ENCODE measurements at regions not wholly inside any gene's neighbourhood (a gene's known extent, or its start where the extent isn't known, plus 50 kb on each side); places are given as distances from the start of the nearest gene placed in this dataset.

DNA sequence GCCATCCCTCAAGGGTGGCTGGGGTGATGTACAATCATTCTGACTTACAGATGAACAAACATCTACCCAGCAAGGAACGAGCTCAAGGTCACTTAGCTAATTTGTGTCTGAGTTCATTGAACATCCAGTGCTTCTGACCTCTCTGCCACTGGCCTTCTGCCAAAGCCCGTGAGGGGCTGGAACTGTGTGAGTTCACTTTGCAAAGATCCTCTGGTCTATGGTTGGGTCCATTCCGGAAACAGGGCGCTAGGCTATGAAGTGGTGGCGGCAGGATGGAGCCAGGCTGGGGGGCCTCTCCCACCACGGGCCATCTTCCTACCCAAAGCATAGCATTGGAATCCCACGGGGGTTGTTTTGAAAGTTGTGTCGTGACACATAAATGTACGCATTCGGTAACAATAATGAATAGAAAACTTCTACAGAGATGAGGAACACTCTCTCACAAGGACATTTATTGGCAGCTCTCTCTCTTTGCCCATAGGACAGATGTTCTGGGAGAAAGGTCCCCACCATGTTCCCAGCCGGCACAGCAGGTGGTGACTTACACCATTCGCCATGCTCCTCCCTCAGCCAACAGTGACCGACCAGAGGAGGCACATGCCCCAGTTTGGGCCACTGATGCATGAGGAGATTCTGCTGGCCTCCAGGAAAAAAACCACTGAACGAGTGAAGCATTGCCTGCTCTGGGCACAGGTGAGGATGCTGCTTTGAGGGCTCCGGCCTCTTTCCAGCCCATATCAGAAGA is 214.7 kb upstream of the CHRNA7 start:
- H3K36me3 Mint-ChIP-seq (ENCODE audit: low read depth), result no peaks in the 10 kb centered on the region
- no peaks in the 10 kb centered on the region for H3K27me3 Mint-ChIP-seq
- H3K27ac Mint-ChIP-seq, result no peak overlapping the region
- H3K9me3 Mint-ChIP-seq, result no peaks in the 10 kb centered on the region
- H3K4me1 Mint-ChIP-seq, result no peaks in the 10 kb centered on the region
- DNase-seq (no peak), ATAC-seq (no peak)
- no peak overlapping the region for H3K4me3 Mint-ChIP-seq

- H3K27ac Mint-ChIP-seq, result no peak overlapping the region
- no peaks in the 10 kb centered on the region for H3K36me3 Mint-ChIP-seq (ENCODE audit: low read depth)
- DNase-seq, result no peak
- no peaks in the 10 kb centered on the region for H3K9me3 Mint-ChIP-seq
- no peak for ATAC-seq
- no peak overlapping the region for H3K4me3 Mint-ChIP-seq
- peaks cover 7% of the 10 kb centered on the region for H3K27me3 Mint-ChIP-seq
- no peaks in the 10 kb centered on the region for H3K4me1 Mint-ChIP-seq
These were observed 207.9 kb upstream of the CHRNA7 start for GRCh38 chr15:31822463-31822862.

DNA sequence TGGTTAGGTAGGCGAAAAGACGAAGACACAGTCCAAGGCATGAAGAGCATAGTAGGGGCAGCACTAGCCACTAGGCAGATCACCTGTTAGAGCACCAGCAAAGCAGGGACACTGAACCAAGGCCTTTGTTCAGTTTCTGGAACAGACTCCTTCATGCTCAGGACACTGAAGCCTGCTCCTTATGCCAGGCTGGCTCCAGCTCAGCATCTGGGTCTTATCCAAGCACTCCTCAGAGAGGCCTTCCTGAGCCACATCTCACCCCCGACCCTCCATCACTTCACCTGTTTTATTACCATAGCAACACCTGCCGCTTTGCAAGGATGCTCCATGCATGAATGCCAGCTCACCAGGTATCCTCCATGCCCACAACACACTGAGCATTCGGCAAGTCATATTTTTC is 206.3 kb upstream of the CHRNA7 start:
- no peak overlapping the region for H3K4me3 Mint-ChIP-seq
- no peaks in the 10 kb centered on the region for H3K9me3 Mint-ChIP-seq
- no peak for DNase-seq
- H3K27ac Mint-ChIP-seq, result no peak overlapping the region
- H3K27me3 Mint-ChIP-seq, result peaks cover 11% of the 10 kb centered on the region
- no peaks in the 10 kb centered on the region for H3K4me1 Mint-ChIP-seq
- H3K36me3 Mint-ChIP-seq (ENCODE audit: low read depth), result no peaks in the 10 kb centered on the region
- no peak for ATAC-seq

DNA sequence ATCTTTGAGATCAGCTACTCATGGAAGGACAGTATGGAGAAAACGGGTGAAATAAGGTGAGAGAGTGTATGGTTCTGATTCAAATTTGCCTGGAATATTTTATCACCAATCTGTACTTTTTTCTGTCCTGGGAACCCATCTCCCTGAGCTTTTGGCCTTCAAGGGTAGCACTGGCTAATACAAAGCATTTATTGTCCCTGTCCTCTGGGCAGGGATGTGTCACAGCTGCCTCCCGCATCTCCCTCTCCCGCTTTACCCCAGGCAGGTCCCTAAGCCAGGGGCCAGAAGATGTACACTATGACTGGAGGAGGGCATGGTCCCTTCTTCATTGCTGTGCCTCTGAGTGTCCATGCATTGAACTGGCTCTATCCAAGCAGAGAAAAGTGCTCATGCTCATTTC is 201.7 kb upstream of the CHRNA7 start:
- no peak for DNase-seq
- Mint-ChIP-seq H3K9me3 (no peaks in the 10 kb centered on the region), H3K27ac (no peak overlapping the region), H3K4me3 (no peak overlapping the region), H3K36me3 (ENCODE audit: low read depth) (no peaks in the 10 kb centered on the region), H3K4me1 (no peaks in the 10 kb centered on the region), H3K27me3 (peaks cover 21% of the 10 kb centered on the region)
- no peak for ATAC-seq

GRCh38 chr15:31830591-31830990 is 199.7 kb upstream of the CHRNA7 start:
- no peak overlapping the region for H3K27ac Mint-ChIP-seq
- H3K36me3 Mint-ChIP-seq (ENCODE audit: low read depth), result no peaks in the 10 kb centered on the region
- ATAC-seq (no peak), DNase-seq (no peak)
- no peak overlapping the region for H3K4me3 Mint-ChIP-seq
- H3K9me3 Mint-ChIP-seq, result no peaks in the 10 kb centered on the region
- no peaks in the 10 kb centered on the region for H3K4me1 Mint-ChIP-seq
- peaks cover 19% of the 10 kb centered on the region for H3K27me3 Mint-ChIP-seq

DNA sequence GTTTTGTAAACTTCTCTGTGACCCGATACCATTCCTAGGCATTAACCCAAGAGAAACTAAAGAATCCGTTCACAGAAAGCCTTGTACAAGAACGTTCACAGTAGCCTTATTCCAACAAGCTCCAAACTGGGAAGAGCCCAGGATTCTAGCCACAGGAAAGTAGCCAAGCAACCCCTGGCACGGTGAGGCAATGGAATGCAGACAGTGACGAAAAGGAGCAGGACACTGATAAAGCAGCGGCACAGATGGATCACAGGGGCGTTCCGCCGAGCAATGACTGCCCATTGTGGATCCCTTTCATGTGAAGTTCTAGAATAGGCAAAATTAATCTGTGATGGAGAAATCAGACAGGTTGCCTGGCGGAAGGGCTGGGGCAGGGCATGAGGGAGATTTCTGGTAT is 198.7 kb upstream of the CHRNA7 start:
- Mint-ChIP-seq H3K4me3 (no peak overlapping the region), H3K27ac (no peak overlapping the region), H3K4me1 (no peaks in the 10 kb centered on the region), H3K9me3 (no peaks in the 10 kb centered on the region), H3K36me3 (ENCODE audit: low read depth) (no peaks in the 10 kb centered on the region), H3K27me3 (peaks cover 19% of the 10 kb centered on the region)
- DNase-seq (no peak), ATAC-seq (no peak)

GRCh38 chr15:31834654-31835053 is 195.7 kb upstream of the CHRNA7 start:
- DNase-seq, result no peak
- Mint-ChIP-seq H3K4me1 (no peaks in the 10 kb centered on the region), H3K27ac (no peak overlapping the region), H3K36me3 (ENCODE audit: low read depth) (no peaks in the 10 kb centered on the region), H3K9me3 (no peaks in the 10 kb centered on the region), H3K27me3 (peaks cover 10% of the 10 kb centered on the region), H3K4me3 (no peak overlapping the region)
- ATAC-seq, result no peak

GRCh38 chr15:31839388-31839787 is 190.9 kb upstream of the CHRNA7 start:
- ATAC-seq, result no peak
- Mint-ChIP-seq H3K27me3 (peaks cover 1% of the 10 kb centered on the region), H3K9me3 (no peaks in the 10 kb centered on the region), H3K36me3 (ENCODE audit: low read depth) (no peaks in the 10 kb centered on the region), H3K4me1 (no peaks in the 10 kb centered on the region), H3K27ac (no peak overlapping the region), H3K4me3 (no peak overlapping the region)
- no peak for DNase-seq

DNA sequence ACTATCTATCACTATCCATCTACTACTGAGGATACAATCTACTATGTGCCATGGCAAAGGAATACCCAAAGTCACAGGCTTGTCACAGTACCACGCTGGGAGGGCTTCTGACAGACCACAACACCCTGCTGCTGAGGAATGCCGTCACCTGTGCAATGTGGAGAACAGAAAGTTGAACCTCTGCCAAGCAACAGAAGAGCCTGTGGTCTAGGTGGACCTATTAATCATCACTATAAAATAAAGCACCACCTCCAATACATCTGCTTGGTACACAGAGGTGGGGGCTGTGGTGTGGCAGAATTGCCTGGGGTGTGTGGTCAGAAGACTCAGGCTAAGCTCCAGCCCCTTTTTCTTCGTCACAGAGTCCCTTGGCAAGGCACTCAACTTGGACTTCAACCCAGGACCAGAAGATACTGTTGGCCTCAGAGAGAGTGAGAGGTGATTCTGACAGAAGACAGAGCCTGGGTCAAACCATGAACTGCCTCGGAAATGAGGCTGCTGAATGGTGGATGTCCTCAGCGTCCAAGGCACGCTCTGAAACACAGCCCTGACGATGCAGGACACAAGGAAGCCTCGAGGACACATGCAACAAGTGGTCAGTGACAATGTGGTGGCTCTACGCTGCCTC is 189.4 kb upstream of the CHRNA7 start:
- Mint-ChIP-seq H3K4me1 (no peaks in the 10 kb centered on the region), H3K36me3 (ENCODE audit: low read depth) (no peaks in the 10 kb centered on the region), H3K9me3 (no peaks in the 10 kb centered on the region), H3K27ac (no peak overlapping the region), H3K27me3 (peaks cover 1% of the 10 kb centered on the region), H3K4me3 (no peak overlapping the region)
- no peak for ATAC-seq
- no peak for DNase-seq

DNA sequence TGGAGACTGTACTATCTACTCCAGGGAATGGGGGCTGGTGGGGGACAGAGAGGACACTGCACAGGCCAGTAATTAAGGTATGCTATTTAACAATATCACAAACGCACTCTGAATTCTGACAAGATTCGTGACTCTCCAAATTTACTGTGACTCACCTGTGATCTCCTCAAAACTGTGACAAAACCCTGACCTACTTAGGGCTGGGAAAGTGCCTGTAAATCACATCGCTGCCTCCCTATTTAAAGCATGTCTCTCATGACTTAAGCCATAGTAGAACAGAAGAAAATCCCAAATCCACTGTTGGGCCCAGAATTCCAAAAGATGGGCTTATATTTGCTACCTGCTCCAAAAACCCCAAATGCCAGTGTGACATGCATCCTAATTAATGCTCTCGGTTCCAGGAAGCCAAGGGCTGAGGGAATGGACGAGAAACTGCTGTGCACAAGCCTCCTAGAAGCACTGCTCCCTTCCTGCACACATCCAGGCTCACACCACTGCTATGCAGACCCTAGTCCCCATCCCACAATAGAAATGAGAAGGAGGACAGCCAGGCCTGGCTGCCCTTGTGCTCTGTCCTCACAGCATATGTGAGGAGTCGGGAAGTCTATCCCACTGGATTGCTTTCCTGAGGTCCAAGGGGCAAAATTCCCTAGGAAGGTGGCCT is 187.7 kb upstream of the CHRNA7 start:
- Mint-ChIP-seq H3K4me3 (no peak overlapping the region), H3K4me1 (no peaks in the 10 kb centered on the region), H3K27ac (no peak overlapping the region), H3K36me3 (ENCODE audit: low read depth) (no peaks in the 10 kb centered on the region), H3K27me3 (peaks cover 3% of the 10 kb centered on the region), H3K9me3 (no peaks in the 10 kb centered on the region)
- ATAC-seq, result no peak
- DNase-seq, result no peak

DNA sequence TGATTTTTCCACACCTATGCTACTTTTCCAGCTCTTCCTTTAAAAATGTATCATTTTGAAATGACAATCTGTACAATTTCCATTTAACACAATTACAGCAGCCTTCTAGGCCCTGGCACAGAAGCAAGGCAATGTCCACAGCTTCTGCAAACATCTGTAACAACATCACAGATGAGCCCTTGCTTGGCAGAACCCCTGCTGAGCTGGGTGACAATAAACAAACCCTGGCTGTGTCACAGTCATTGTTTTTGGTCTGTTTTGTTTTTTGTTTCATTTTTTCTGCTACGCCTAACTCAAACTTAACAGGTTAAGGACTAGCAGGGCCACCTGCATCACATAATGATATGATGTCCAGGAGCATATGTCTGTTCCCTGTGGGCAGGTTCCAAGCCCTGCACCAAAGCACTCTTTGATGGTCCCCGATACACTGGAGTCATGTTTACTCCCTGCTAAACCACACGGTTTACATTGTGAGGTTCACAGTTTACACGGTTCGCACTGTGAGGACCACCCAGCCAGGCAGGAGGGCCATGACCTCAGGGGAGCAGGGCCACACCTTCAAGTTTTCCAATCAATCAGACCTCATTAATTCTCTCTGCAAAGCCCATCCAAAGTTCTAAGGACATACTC is 186.8 kb upstream of the CHRNA7 start:
- DNase-seq, result no peak
- no peak for ATAC-seq
- no peaks in the 10 kb centered on the region for H3K36me3 Mint-ChIP-seq (ENCODE audit: low read depth)
- H3K27me3 Mint-ChIP-seq, result peaks cover 4% of the 10 kb centered on the region
- no peak overlapping the region for H3K4me3 Mint-ChIP-seq
- H3K27ac Mint-ChIP-seq, result no peak overlapping the region
- H3K4me1 Mint-ChIP-seq, result no peaks in the 10 kb centered on the region
- H3K9me3 Mint-ChIP-seq, result no peaks in the 10 kb centered on the region

DNA sequence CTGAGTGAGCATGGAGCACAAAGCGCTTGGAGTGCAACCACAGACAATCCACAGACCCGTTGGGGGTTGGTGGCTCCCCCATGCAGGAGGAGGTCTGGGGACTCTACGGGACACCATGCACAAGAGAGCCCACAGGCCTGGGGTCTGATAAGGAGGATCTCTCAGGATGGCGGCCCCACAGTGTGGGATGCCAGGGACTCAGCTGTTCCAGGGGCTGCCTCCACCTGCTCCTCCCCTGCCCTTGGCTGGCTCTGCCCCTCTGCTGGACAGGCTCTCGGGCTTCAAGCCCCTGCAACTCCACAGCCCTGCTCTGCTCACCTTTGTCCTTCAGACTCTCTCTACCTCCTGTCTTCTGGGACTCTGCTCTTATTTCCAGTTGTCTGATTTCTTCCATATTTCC is 184.5 kb upstream of the CHRNA7 start:
- peaks cover 3% of the 10 kb centered on the region for H3K27me3 Mint-ChIP-seq
- DNase-seq (no peak), ATAC-seq (no peak)
- H3K36me3 Mint-ChIP-seq (ENCODE audit: low read depth), result no peaks in the 10 kb centered on the region
- no peak overlapping the region for H3K4me3 Mint-ChIP-seq
- H3K4me1 Mint-ChIP-seq, result no peaks in the 10 kb centered on the region
- no peak overlapping the region for H3K27ac Mint-ChIP-seq
- no peaks in the 10 kb centered on the region for H3K9me3 Mint-ChIP-seq

GRCh38 chr15:31847961-31848360 is 182.4 kb upstream of the CHRNA7 start:
- ATAC-seq (no peak), DNase-seq (no peak)
- Mint-ChIP-seq H3K4me1 (no peaks in the 10 kb centered on the region), H3K27me3 (peaks cover 3% of the 10 kb centered on the region), H3K9me3 (peaks cover 6% of the 10 kb centered on the region), H3K27ac (no peak overlapping the region), H3K36me3 (ENCODE audit: low read depth) (no peaks in the 10 kb centered on the region), H3K4me3 (no peak overlapping the region)

- Mint-ChIP-seq H3K9me3 (peaks cover 6% of the 10 kb centered on the region), H3K4me1 (no peaks in the 10 kb centered on the region), H3K27me3 (peaks cover 5% of the 10 kb centered on the region), H3K4me3 (no peak overlapping the region), H3K27ac (no peak overlapping the region), H3K36me3 (ENCODE audit: low read depth) (peaks cover 2% of the 10 kb centered on the region)
- no peak for ATAC-seq
- DNase-seq, result no peak
These were observed 181.7 kb upstream of the CHRNA7 start for GRCh38 chr15:31848621-31849020.

Measured in activated naive CD8-positive, alpha-beta T cell treated with anti-CD3 and anti-CD28 coated beads, Interleukin-2, amount 50 U/mL, for 24 hours (primary cell).